ENCODE measurements at regions not wholly inside any gene's neighbourhood (a gene's known extent, or its start where the extent isn't known, plus 50 kb on each side); places are given as distances from the start of the nearest gene placed in this dataset.

- no peak overlapping the region for H3K27ac Mint-ChIP-seq
- no peak overlapping the region for H3K4me3 ChIP-seq
- no peaks in the 10 kb centered on the region for H4K20me1 ChIP-seq (replicated peaks; ENCODE audit: insufficient read depth)
- no peak overlapping the region for H3K4me3 Mint-ChIP-seq
- no peaks in the 10 kb centered on the region for H3K4me1 ChIP-seq (ENCODE audit: insufficient read depth)
- H3K9me2 ChIP-seq (ENCODE audit: insufficient read depth): no peaks in the 10 kb centered on the region
- H3K27me3 ChIP-seq (ENCODE audit: insufficient read depth): no peaks in the 10 kb centered on the region
- H3K9me3 Mint-ChIP-seq: no peaks in the 10 kb centered on the region
- H3K27ac ChIP-seq (ENCODE audit: low read depth): no peak overlapping the region
- H3F3A ChIP-seq (replicated peaks; ENCODE audit: low read depth): no peaks in the 10 kb centered on the region
- no peak overlapping the region for H2AFZ ChIP-seq
- H3K36me3 Mint-ChIP-seq (ENCODE audit: low read depth): no peaks in the 10 kb centered on the region
- TF ChIP-seq POLR2AphosphoS5 (IDR thresholded peaks at IDR 0.05; ENCODE audit: low read depth): no peak
- TF ChIP-seq REST (IDR thresholded peaks at IDR 0.05; ENCODE audit: unreplicated experiment): no peak
- no peak for TF ChIP-seq JUNB (IDR thresholded peaks at IDR 0.05; ENCODE audit: unreplicated experiment)
- TF ChIP-seq CREB1 (CRISPR knock-in tag; IDR thresholded peaks at IDR 0.05; ENCODE audit: low read depth): no peak
- no peak for TF ChIP-seq STAT1 (IDR thresholded peaks at IDR 0.05; ENCODE audit: unreplicated experiment)
- no peak for TF ChIP-seq EZH2 (IDR thresholded peaks at IDR 0.05; ENCODE audit: low read depth, unreplicated experiment)
- no peak for TF ChIP-seq ZNF462 (CRISPR knock-in tag; IDR thresholded peaks at IDR 0.05)
- TF ChIP-seq, protein P1, sequence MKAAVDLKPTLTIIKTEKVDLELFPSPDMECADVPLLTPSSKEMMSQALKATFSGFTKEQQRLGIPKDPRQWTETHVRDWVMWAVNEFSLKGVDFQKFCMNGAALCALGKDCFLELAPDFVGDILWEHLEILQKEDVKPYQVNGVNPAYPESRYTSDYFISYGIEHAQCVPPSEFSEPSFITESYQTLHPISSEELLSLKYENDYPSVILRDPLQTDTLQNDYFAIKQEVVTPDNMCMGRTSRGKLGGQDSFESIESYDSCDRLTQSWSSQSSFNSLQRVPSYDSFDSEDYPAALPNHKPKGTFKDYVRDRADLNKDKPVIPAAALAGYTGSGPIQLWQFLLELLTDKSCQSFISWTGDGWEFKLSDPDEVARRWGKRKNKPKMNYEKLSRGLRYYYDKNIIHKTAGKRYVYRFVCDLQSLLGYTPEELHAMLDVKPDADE (IDR thresholded peaks at IDR 0.05): no peak
- TF ChIP-seq, protein P2, sequence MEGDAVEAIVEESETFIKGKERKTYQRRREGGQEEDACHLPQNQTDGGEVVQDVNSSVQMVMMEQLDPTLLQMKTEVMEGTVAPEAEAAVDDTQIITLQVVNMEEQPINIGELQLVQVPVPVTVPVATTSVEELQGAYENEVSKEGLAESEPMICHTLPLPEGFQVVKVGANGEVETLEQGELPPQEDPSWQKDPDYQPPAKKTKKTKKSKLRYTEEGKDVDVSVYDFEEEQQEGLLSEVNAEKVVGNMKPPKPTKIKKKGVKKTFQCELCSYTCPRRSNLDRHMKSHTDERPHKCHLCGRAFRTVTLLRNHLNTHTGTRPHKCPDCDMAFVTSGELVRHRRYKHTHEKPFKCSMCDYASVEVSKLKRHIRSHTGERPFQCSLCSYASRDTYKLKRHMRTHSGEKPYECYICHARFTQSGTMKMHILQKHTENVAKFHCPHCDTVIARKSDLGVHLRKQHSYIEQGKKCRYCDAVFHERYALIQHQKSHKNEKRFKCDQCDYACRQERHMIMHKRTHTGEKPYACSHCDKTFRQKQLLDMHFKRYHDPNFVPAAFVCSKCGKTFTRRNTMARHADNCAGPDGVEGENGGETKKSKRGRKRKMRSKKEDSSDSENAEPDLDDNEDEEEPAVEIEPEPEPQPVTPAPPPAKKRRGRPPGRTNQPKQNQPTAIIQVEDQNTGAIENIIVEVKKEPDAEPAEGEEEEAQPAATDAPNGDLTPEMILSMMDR (conservative IDR thresholded peaks at IDR 0.05; ENCODE audit: low read depth in 2 of 2): no peak
- TF ChIP-seq EZH2phosphoT487 (IDR thresholded peaks at IDR 0.05; ENCODE audit: unreplicated experiment): no peak
- TF ChIP-seq NANOG (IDR thresholded peaks at IDR 0.05; ENCODE audit: borderline replicate concordance): no peak
- TF ChIP-seq ZNF331 (CRISPR knock-in tag; IDR thresholded peaks at IDR 0.05; ENCODE audit: low read depth): no peak
- no peak for TF ChIP-seq ZNF114 (CRISPR knock-in tag; IDR thresholded peaks at IDR 0.05)
- ATAC-seq (no peak), DNase-seq (ENCODE audit: low spot score) (no peak)
- H3K79me2 ChIP-seq (replicated peaks; ENCODE audit: insufficient read depth): no peaks in the 10 kb centered on the region
- no peak overlapping the region for H3K4me2 ChIP-seq
- H3K4me1 Mint-ChIP-seq: no peaks in the 10 kb centered on the region
- H3K36me3 ChIP-seq (ENCODE audit: insufficient read depth): no peaks in the 10 kb centered on the region
- no peaks in the 10 kb centered on the region for H3K27me3 Mint-ChIP-seq (ENCODE audit: insufficient read depth, low read depth, poor library complexity)
Observed at GRCh38 chr5:135759149-135759784, 75.2 kb upstream of the SLC25A48 start.
